H1 (cell line): ENCODE measurements at regions not wholly inside any gene's neighbourhood (a gene's known extent, or its start where the extent isn't known, plus 50 kb on each side); places are given as distances from the start of the nearest gene placed in this dataset.

Experiments
- CTCF ChIA-PET: fragments of 300-600 bp; sonication (Branson Sonifier 250); formaldehyde crosslinking; loops from one replicate; lab custom pipeline; 2021; ENCODE audit not compliant: partially characterized antibody; lab: Charles Lee
- POLR2A ChIA-PET: fragments of 300-600 bp; sonication (Branson Sonifier 250); formaldehyde crosslinking; loops from one replicate; lab custom pipeline; 2021; ENCODE audit warnings: inconsistent platforms; ENCODE audit not compliant: partially characterized antibody; lab: Charles Lee
- DNase-seq, 2 experiments: peaks; one replicate each; pipeline versions ENCODE4 v3.0.0 to v3.0.0-alpha.2; 2010 to 2022; ENCODE audit warnings: low spot score in 2 of 2, low read depth in 1 of 2, mixed read lengths in 1 of 2
- FAIRE-seq: peaks from 2 replicates; lab custom pipeline; 2011; peaks lifted over from hg19 to GRCh38; lab: Jason Lieb, UNC
- H2AFZ ChIP-seq: 2 replicates; pipeline ENCODE4 v1.8.1; 2012; ENCODE audit warnings: low read length, inconsistent platforms
- H2AK5ac ChIP-seq: 2 replicates; pipeline ENCODE4 v1.6.1; 2013; ENCODE audit warnings: low read depth, low read length
- H2BK120ac ChIP-seq: replicated peaks from 2 replicates; pipeline ENCODE3; 2013; ENCODE audit warnings: low read depth, low read length, inconsistent platforms
- H2BK12ac ChIP-seq: 2 replicates; pipeline ENCODE4 v1.6.1; 2013; ENCODE audit warnings: low read depth, low read length
- H2BK15ac ChIP-seq: 2 replicates; pipeline ENCODE4 v1.6.1; 2013; ENCODE audit warnings: low read length
- H2BK20ac ChIP-seq: 2 replicates; pipeline ENCODE4 v1.6.1; 2013; ENCODE audit warnings: low read length
- H2BK5ac ChIP-seq: 2 replicates; pipeline ENCODE4 v1.6.1; 2013; ENCODE audit warnings: low read depth, low read length
- H3K14ac ChIP-seq: 2 replicates; pipeline ENCODE4 v1.6.1; 2013; ENCODE audit warnings: inconsistent platforms; ENCODE audit not compliant: insufficient read length
- H3K18ac ChIP-seq: 2 replicates; pipeline ENCODE4 v1.6.1; 2013; ENCODE audit warnings: low read length; ENCODE audit errors: extremely low read depth
- H3K23ac ChIP-seq: 2 replicates; pipeline ENCODE4 v1.6.1; 2013; ENCODE audit warnings: inconsistent platforms; ENCODE audit not compliant: insufficient read length
- H3K23me2 ChIP-seq: 2 replicates; pipeline ENCODE4 v1.6.1; 2013; ENCODE audit warnings: low read depth, low read length
- H3K27ac ChIP-seq: 2 replicates; pipeline ENCODE4 v1.6.1; 2011; ENCODE audit warnings: low read depth, low read length, inconsistent platforms
- H3K27me3 ChIP-seq, 4 experiments: replicated peaks in 1 of 4; 1 replicate in 1 of 4; 2 replicates in 3 of 4; pipeline versions ENCODE4 v1.6.1 to v1.8.1; 2011 to 2013; ENCODE audit warnings: low read length in 3 of 4, mild to moderate bottlenecking in 3 of 4, inconsistent platforms in 2 of 4, mixed read lengths in 2 of 4, moderate library complexity in 1 of 4; ENCODE audit not compliant: control insufficient read depth in 3 of 4, insufficient read depth in 3 of 4; ENCODE audit errors: extremely low read depth in 1 of 4
- H3K36me3 ChIP-seq, 4 experiments: 2 replicates each; pipeline versions ENCODE4 v1.6.1 to v1.8.1; 2011 to 2013; ENCODE audit warnings: mild to moderate bottlenecking in 4 of 4, low read length in 3 of 4, moderate library complexity in 2 of 4, control low read depth in 1 of 4, inconsistent platforms in 1 of 4; ENCODE audit not compliant: insufficient read depth in 4 of 4, control insufficient read depth in 2 of 4
- H3K4ac ChIP-seq: replicated peaks from 2 replicates; pipeline ENCODE3; 2013; ENCODE audit warnings: low read length, low read depth, mixed read lengths, inconsistent platforms; ENCODE audit not compliant: insufficient read length
- H3K4me1 ChIP-seq, 4 experiments: replicated peaks in 1 of 4; 1 replicate in 1 of 4; 2 replicates in 3 of 4; pipeline versions ENCODE4 v1.6.1 to v1.8.1; 2011 to 2013; ENCODE audit warnings: low read length in 3 of 4, inconsistent platforms in 2 of 4, mixed read lengths in 1 of 4; ENCODE audit not compliant: insufficient read depth in 4 of 4, control insufficient read depth in 3 of 4
- H3K4me2 ChIP-seq, 2 experiments: 2 replicates each; pipeline versions ENCODE4 v1.6.1 to v1.8.1; 2011 to 2013; ENCODE audit warnings: low read depth in 2 of 2, low read length in 2 of 2, control low read depth in 1 of 2, inconsistent platforms in 1 of 2, mild to moderate bottlenecking in 1 of 2; ENCODE audit not compliant: insufficient read depth in 1 of 2
- H3K4me3 ChIP-seq, 4 experiments: fragments of 200-600, 300-600 bp in 1 of 4; sonication (generic), shearing (Covaris generic), sonication (Bioruptor Twin) in 1 of 4; 2 replicates each; pipeline versions ENCODE4 v1.5.1 to v1.8.1; 2011 to 2016; ENCODE audit warnings: low read length in 4 of 4, low read depth in 3 of 4, control low read depth in 2 of 4, inconsistent platforms in 2 of 4, mild to moderate bottlenecking in 2 of 4, mixed read lengths in 1 of 4, moderate library complexity in 1 of 4; ENCODE audit not compliant: insufficient read depth in 2 of 4; ENCODE audit errors: extremely low read depth in 1 of 4
- H3K56ac ChIP-seq: replicated peaks from 2 replicates; pipeline ENCODE3; 2013; ENCODE audit warnings: low read depth, mild to moderate bottlenecking, mixed read lengths, low read length, inconsistent platforms; ENCODE audit not compliant: insufficient read length
- H3K79me1 ChIP-seq: 2 replicates; pipeline ENCODE4 v1.6.1; 2013; ENCODE audit warnings: low read depth, low read length, control low read depth
- H3K79me2 ChIP-seq, 2 experiments: 2 replicates each; pipeline versions ENCODE4 v1.6.1 to v1.8.1; 2012 to 2013; ENCODE audit warnings: low read length in 2 of 2, mild to moderate bottlenecking in 2 of 2, inconsistent platforms in 1 of 2; ENCODE audit not compliant: insufficient read depth in 2 of 2, control insufficient read depth in 1 of 2
- H3K9ac ChIP-seq, 4 experiments: replicated peaks in 1 of 4; 1 replicate in 1 of 4; 2 replicates in 3 of 4; pipeline versions ENCODE4 v1.6.1 to v1.8.1; 2011 to 2013; ENCODE audit warnings: low read depth in 3 of 4, low read length in 3 of 4, control low read depth in 2 of 4, mild to moderate bottlenecking in 2 of 4, moderate library complexity in 2 of 4, inconsistent platforms in 1 of 4; ENCODE audit errors: extremely low read depth in 1 of 4
- H3K9me3 ChIP-seq, 2 experiments: 2 replicates each; pipeline versions ENCODE4 v1.6.1 to v1.8.1; 2012 to 2013; ENCODE audit warnings: mild to moderate bottlenecking in 2 of 2, moderate library complexity in 2 of 2, control low read depth in 1 of 2, inconsistent platforms in 1 of 2, low read depth in 1 of 2, low read length in 1 of 2, mixed read lengths in 1 of 2; ENCODE audit not compliant: insufficient read depth in 2 of 2
- H4K20me1 ChIP-seq, 2 experiments: replicated peaks in 1 of 2; 2 replicates each; pipeline versions ENCODE3 to v1.8.1; 2011 to 2013; ENCODE audit warnings: inconsistent platforms in 2 of 2, low read length in 2 of 2, mild to moderate bottlenecking in 1 of 2; ENCODE audit not compliant: insufficient read depth in 2 of 2, control insufficient read depth in 1 of 2
- H4K5ac ChIP-seq: 2 replicates; pipeline ENCODE4 v1.6.1; 2013; ENCODE audit warnings: low read length, low read depth, mixed read lengths, inconsistent platforms; ENCODE audit not compliant: insufficient read length
- H4K8ac ChIP-seq: 2 replicates; pipeline ENCODE4 v1.8.0; 2013; ENCODE audit warnings: mild to moderate bottlenecking, moderate library complexity, low read length, inconsistent platforms; ENCODE audit not compliant: insufficient read depth; ENCODE audit errors: extremely low read depth
- H4K91ac ChIP-seq: replicated peaks from 2 replicates; pipeline ENCODE3; 2013; ENCODE audit warnings: low read length, mixed read lengths, inconsistent platforms; ENCODE audit not compliant: insufficient read length
- ATF3 ChIP-seq: IDR thresholded peaks from 2 replicates; pipeline ENCODE4 v1.6.1; 2011; ENCODE audit warnings: low read depth, mild to moderate bottlenecking, low read length; ENCODE audit not compliant: insufficient read depth
- BCL11A ChIP-seq, 2 experiments: IDR thresholded peaks; one replicate each; pipeline ENCODE4 v1.6.1; 2011; ENCODE audit warnings: low read depth in 2 of 2, low read length in 2 of 2, mild to moderate bottlenecking in 2 of 2
- BRCA1 ChIP-seq: IDR thresholded peaks from 2 replicates; pipeline ENCODE4 v1.6.1; 2012; ENCODE audit warnings: low read depth, low read length, improper control_type of control experiment
- CTBP2 ChIP-seq: IDR thresholded peaks from 2 replicates; pipeline ENCODE4 v1.7.0; 2011; ENCODE audit warnings: borderline replicate concordance, mild to moderate bottlenecking, moderate library complexity, mixed read lengths, low read length; ENCODE audit not compliant: insufficient read depth, insufficient read length
- JUND ChIP-seq: IDR thresholded peaks from 2 replicates; pipeline ENCODE4 v1.6.1; 2011; ENCODE audit warnings: mild to moderate bottlenecking, improper control_type of control experiment, low read length
- KDM4A ChIP-seq: IDR thresholded peaks from one replicate; pipeline ENCODE4 v1.7.1; 2012; ENCODE audit warnings: low read depth, mild to moderate bottlenecking, moderate library complexity, low read length, inconsistent platforms; ENCODE audit not compliant: severe bottlenecking
- KDM5A ChIP-seq: fragments of 200-600 bp; IDR thresholded peaks from 2 replicates; pipeline ENCODE4 v1.7.1; 2012; ENCODE audit warnings: mild to moderate bottlenecking, low read length, inconsistent platforms, mixed read lengths
- SIX5 ChIP-seq: IDR thresholded peaks from 2 replicates; pipeline ENCODE4 v1.6.1; 2011; ENCODE audit warnings: mild to moderate bottlenecking, low read depth, low read length
- SP1 ChIP-seq: IDR thresholded peaks from 2 replicates; pipeline ENCODE4 v1.6.1; 2011; ENCODE audit warnings: low read depth, low read length
- TF ChIP-seq, protein P1 (sequence below): IDR thresholded peaks from 2 replicates; pipeline ENCODE4 v1.6.1; 2012; ENCODE audit warnings: inconsistent platforms

DNA sequence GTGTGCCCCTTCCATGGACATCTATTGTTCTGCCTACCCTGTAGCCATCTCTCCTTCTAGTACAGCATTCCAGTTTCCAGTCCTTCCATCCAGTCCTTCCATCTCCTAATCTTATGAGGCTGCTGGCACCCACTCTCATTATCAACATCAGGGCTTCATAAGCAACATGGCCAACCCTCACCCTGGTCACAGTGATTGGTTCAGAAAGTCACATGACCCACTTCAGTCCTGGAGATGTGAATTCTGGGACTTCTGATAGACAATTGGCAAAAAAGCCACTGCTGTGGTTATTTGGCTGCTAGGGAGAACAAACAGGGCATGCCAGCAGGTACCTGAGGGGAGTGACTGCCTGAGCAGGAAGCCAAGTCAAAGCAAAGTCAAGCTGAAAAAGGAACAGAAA is 164.7 kb upstream of the C16orf82 start:
- Histone ChIP-seq H4K5ac (no peak overlapping the region), H3K4me3 (no peak overlapping the region), H2AK5ac (no peak overlapping the region), H3K79me2 (no peaks in the 10 kb centered on the region), H3K9ac (no peak overlapping the region), H3K27me3 (no peaks in the 10 kb centered on the region), H3K79me1 (no peaks in the 10 kb centered on the region), H3K4me2 (no peak overlapping the region), H4K8ac (no peak overlapping the region), H3K56ac (no peak overlapping the region), H2BK120ac (no peak overlapping the region), H3K36me3 (no peaks in the 10 kb centered on the region), H3K27ac (no peak overlapping the region), H2BK12ac (no peak overlapping the region), H3K14ac (no peak overlapping the region), H2AFZ (peak overlapping the region; percentile 54; the same call in 1 of the 2 replicates), H3K23me2 (peaks cover 3% of the 10 kb centered on the region; the same call in 1 of the 2 replicates), H4K91ac (no peak overlapping the region), H2BK15ac (no peak overlapping the region), H3K4ac (no peak overlapping the region), H3K23ac (no peak overlapping the region), H3K18ac (no peak overlapping the region), H2BK20ac (no peak overlapping the region), H2BK5ac (no peak overlapping the region), H4K20me1 (no peaks in the 10 kb centered on the region), H3K4me1 (no peaks in the 10 kb centered on the region), H3K9me3 (no peaks in the 10 kb centered on the region)
- TF ChIP-seq ATF3, result no peak
- TF ChIP-seq SP1, result no peak
- no peak for TF ChIP-seq KDM5A
- TF ChIP-seq JUND, result no peak
- TF ChIP-seq SIX5, result no peak
- no peak for TF ChIP-seq CTBP2
- TF ChIP-seq, protein P1, sequence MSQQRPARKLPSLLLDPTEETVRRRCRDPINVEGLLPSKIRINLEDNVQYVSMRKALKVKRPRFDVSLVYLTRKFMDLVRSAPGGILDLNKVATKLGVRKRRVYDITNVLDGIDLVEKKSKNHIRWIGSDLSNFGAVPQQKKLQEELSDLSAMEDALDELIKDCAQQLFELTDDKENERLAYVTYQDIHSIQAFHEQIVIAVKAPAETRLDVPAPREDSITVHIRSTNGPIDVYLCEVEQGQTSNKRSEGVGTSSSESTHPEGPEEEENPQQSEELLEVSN, result no peak
- no peak for TF ChIP-seq BRCA1
- no peak for TF ChIP-seq KDM4A
- TF ChIP-seq BCL11A (IDR thresholded peaks at IDR 0.05; ENCODE audit: low read depth in 2 of 2, low read length in 2 of 2), result no peak
- POLR2A ChIA-PET, result no interaction called here
- DNase-seq, result no peak
- CTCF ChIA-PET, result no interaction called here
- no peak for FAIRE-seq
